H1 (cell line): ENCODE measurements at regions not wholly inside any gene's neighbourhood (a gene's known extent, or its start where the extent isn't known, plus 50 kb on each side); places are given as distances from the start of the nearest gene placed in this dataset.

Experiments used
- CTCF ChIA-PET: fragments of 300-600 bp; sonication (Branson Sonifier 250); formaldehyde crosslinking; loops from one replicate; lab custom pipeline; 2021; ENCODE audit not compliant: partially characterized antibody; lab: Charles Lee
- POLR2A ChIA-PET: fragments of 300-600 bp; sonication (Branson Sonifier 250); formaldehyde crosslinking; loops from one replicate; lab custom pipeline; 2021; ENCODE audit warnings: inconsistent platforms; ENCODE audit not compliant: partially characterized antibody; lab: Charles Lee
- DNase-seq, 2 experiments: peaks; one replicate each; pipeline versions ENCODE4 v3.0.0 to v3.0.0-alpha.2; 2010 to 2022; ENCODE audit warnings: low spot score in 2 of 2, low read depth in 1 of 2, mixed read lengths in 1 of 2
- FAIRE-seq: peaks from 2 replicates; lab custom pipeline; 2011; peaks lifted over from hg19 to GRCh38; lab: Jason Lieb, UNC
- H2AFZ ChIP-seq: 2 replicates; pipeline ENCODE4 v1.8.1; 2012; ENCODE audit warnings: low read length, inconsistent platforms
- H2AK5ac ChIP-seq: 2 replicates; pipeline ENCODE4 v1.6.1; 2013; ENCODE audit warnings: low read depth, low read length
- H2BK120ac ChIP-seq: replicated peaks from 2 replicates; pipeline ENCODE3; 2013; ENCODE audit warnings: low read depth, low read length, inconsistent platforms
- H2BK12ac ChIP-seq: 2 replicates; pipeline ENCODE4 v1.6.1; 2013; ENCODE audit warnings: low read depth, low read length
- H2BK15ac ChIP-seq: 2 replicates; pipeline ENCODE4 v1.6.1; 2013; ENCODE audit warnings: low read length
- H2BK20ac ChIP-seq: 2 replicates; pipeline ENCODE4 v1.6.1; 2013; ENCODE audit warnings: low read length
- H2BK5ac ChIP-seq: 2 replicates; pipeline ENCODE4 v1.6.1; 2013; ENCODE audit warnings: low read depth, low read length
- H3K14ac ChIP-seq: 2 replicates; pipeline ENCODE4 v1.6.1; 2013; ENCODE audit warnings: inconsistent platforms; ENCODE audit not compliant: insufficient read length
- H3K18ac ChIP-seq: 2 replicates; pipeline ENCODE4 v1.6.1; 2013; ENCODE audit warnings: low read length; ENCODE audit errors: extremely low read depth
- H3K23ac ChIP-seq: 2 replicates; pipeline ENCODE4 v1.6.1; 2013; ENCODE audit warnings: inconsistent platforms; ENCODE audit not compliant: insufficient read length
- H3K23me2 ChIP-seq: 2 replicates; pipeline ENCODE4 v1.6.1; 2013; ENCODE audit warnings: low read depth, low read length
- H3K27ac ChIP-seq: 2 replicates; pipeline ENCODE4 v1.6.1; 2011; ENCODE audit warnings: low read depth, low read length, inconsistent platforms
- H3K27me3 ChIP-seq, 4 experiments: replicated peaks in 1 of 4; 1 replicate in 1 of 4; 2 replicates in 3 of 4; pipeline versions ENCODE4 v1.6.1 to v1.8.1; 2011 to 2013; ENCODE audit warnings: low read length in 3 of 4, mild to moderate bottlenecking in 3 of 4, inconsistent platforms in 2 of 4, mixed read lengths in 2 of 4, moderate library complexity in 1 of 4; ENCODE audit not compliant: control insufficient read depth in 3 of 4, insufficient read depth in 3 of 4; ENCODE audit errors: extremely low read depth in 1 of 4
- H3K36me3 ChIP-seq, 4 experiments: 2 replicates each; pipeline versions ENCODE4 v1.6.1 to v1.8.1; 2011 to 2013; ENCODE audit warnings: mild to moderate bottlenecking in 4 of 4, low read length in 3 of 4, moderate library complexity in 2 of 4, control low read depth in 1 of 4, inconsistent platforms in 1 of 4; ENCODE audit not compliant: insufficient read depth in 4 of 4, control insufficient read depth in 2 of 4
- H3K4ac ChIP-seq: replicated peaks from 2 replicates; pipeline ENCODE3; 2013; ENCODE audit warnings: low read length, low read depth, mixed read lengths, inconsistent platforms; ENCODE audit not compliant: insufficient read length
- H3K4me1 ChIP-seq, 4 experiments: replicated peaks in 1 of 4; 1 replicate in 1 of 4; 2 replicates in 3 of 4; pipeline versions ENCODE4 v1.6.1 to v1.8.1; 2011 to 2013; ENCODE audit warnings: low read length in 3 of 4, inconsistent platforms in 2 of 4, mixed read lengths in 1 of 4; ENCODE audit not compliant: insufficient read depth in 4 of 4, control insufficient read depth in 3 of 4
- H3K4me2 ChIP-seq, 2 experiments: 2 replicates each; pipeline versions ENCODE4 v1.6.1 to v1.8.1; 2011 to 2013; ENCODE audit warnings: low read depth in 2 of 2, low read length in 2 of 2, control low read depth in 1 of 2, inconsistent platforms in 1 of 2, mild to moderate bottlenecking in 1 of 2; ENCODE audit not compliant: insufficient read depth in 1 of 2
- H3K4me3 ChIP-seq, 4 experiments: fragments of 200-600, 300-600 bp in 1 of 4; sonication (generic), shearing (Covaris generic), sonication (Bioruptor Twin) in 1 of 4; 2 replicates each; pipeline versions ENCODE4 v1.5.1 to v1.8.1; 2011 to 2016; ENCODE audit warnings: low read length in 4 of 4, low read depth in 3 of 4, control low read depth in 2 of 4, inconsistent platforms in 2 of 4, mild to moderate bottlenecking in 2 of 4, mixed read lengths in 1 of 4, moderate library complexity in 1 of 4; ENCODE audit not compliant: insufficient read depth in 2 of 4; ENCODE audit errors: extremely low read depth in 1 of 4
- H3K56ac ChIP-seq: replicated peaks from 2 replicates; pipeline ENCODE3; 2013; ENCODE audit warnings: low read depth, mild to moderate bottlenecking, mixed read lengths, low read length, inconsistent platforms; ENCODE audit not compliant: insufficient read length
- H3K79me1 ChIP-seq: 2 replicates; pipeline ENCODE4 v1.6.1; 2013; ENCODE audit warnings: low read depth, low read length, control low read depth
- H3K79me2 ChIP-seq, 2 experiments: 2 replicates each; pipeline versions ENCODE4 v1.6.1 to v1.8.1; 2012 to 2013; ENCODE audit warnings: low read length in 2 of 2, mild to moderate bottlenecking in 2 of 2, inconsistent platforms in 1 of 2; ENCODE audit not compliant: insufficient read depth in 2 of 2, control insufficient read depth in 1 of 2
- H3K9ac ChIP-seq, 4 experiments: replicated peaks in 1 of 4; 1 replicate in 1 of 4; 2 replicates in 3 of 4; pipeline versions ENCODE4 v1.6.1 to v1.8.1; 2011 to 2013; ENCODE audit warnings: low read depth in 3 of 4, low read length in 3 of 4, control low read depth in 2 of 4, mild to moderate bottlenecking in 2 of 4, moderate library complexity in 2 of 4, inconsistent platforms in 1 of 4; ENCODE audit errors: extremely low read depth in 1 of 4
- H3K9me3 ChIP-seq, 2 experiments: 2 replicates each; pipeline versions ENCODE4 v1.6.1 to v1.8.1; 2012 to 2013; ENCODE audit warnings: mild to moderate bottlenecking in 2 of 2, moderate library complexity in 2 of 2, control low read depth in 1 of 2, inconsistent platforms in 1 of 2, low read depth in 1 of 2, low read length in 1 of 2, mixed read lengths in 1 of 2; ENCODE audit not compliant: insufficient read depth in 2 of 2
- H4K20me1 ChIP-seq, 2 experiments: replicated peaks in 1 of 2; 2 replicates each; pipeline versions ENCODE3 to v1.8.1; 2011 to 2013; ENCODE audit warnings: inconsistent platforms in 2 of 2, low read length in 2 of 2, mild to moderate bottlenecking in 1 of 2; ENCODE audit not compliant: insufficient read depth in 2 of 2, control insufficient read depth in 1 of 2
- H4K5ac ChIP-seq: 2 replicates; pipeline ENCODE4 v1.6.1; 2013; ENCODE audit warnings: low read length, low read depth, mixed read lengths, inconsistent platforms; ENCODE audit not compliant: insufficient read length
- H4K8ac ChIP-seq: 2 replicates; pipeline ENCODE4 v1.8.0; 2013; ENCODE audit warnings: mild to moderate bottlenecking, moderate library complexity, low read length, inconsistent platforms; ENCODE audit not compliant: insufficient read depth; ENCODE audit errors: extremely low read depth
- H4K91ac ChIP-seq: replicated peaks from 2 replicates; pipeline ENCODE3; 2013; ENCODE audit warnings: low read length, mixed read lengths, inconsistent platforms; ENCODE audit not compliant: insufficient read length
- CBX5 ChIP-seq: fragments of 300-800, 300-1000 bp; sonication (generic); IDR thresholded peaks from 2 replicates; pipeline ENCODE4 v1.7.1; 2016; ENCODE audit warnings: antibody characterized with exemption, low read length, low read depth
- CEBPB ChIP-seq: IDR thresholded peaks from 2 replicates; pipeline ENCODE4 v1.6.1; 2012; ENCODE audit warnings: low read depth, low read length
- GTF2F1 ChIP-seq: IDR thresholded peaks from 2 replicates; pipeline ENCODE4 v1.6.1; 2012; ENCODE audit warnings: low read depth, low read length, improper control_type of control experiment, borderline replicate concordance
- HDAC6 ChIP-seq: IDR thresholded peaks from one replicate; pipeline ENCODE4 v1.7.1; 2012; ENCODE audit warnings: low read depth, mild to moderate bottlenecking, inconsistent platforms, low read length, moderate library complexity
- KDM5A ChIP-seq: fragments of 200-600 bp; IDR thresholded peaks from 2 replicates; pipeline ENCODE4 v1.7.1; 2012; ENCODE audit warnings: mild to moderate bottlenecking, low read length, inconsistent platforms, mixed read lengths
- SP2 ChIP-seq: IDR thresholded peaks from 2 replicates; pipeline ENCODE4 v1.6.1; 2012; ENCODE audit warnings: mild to moderate bottlenecking, low read length, inconsistent platforms
- SP4 ChIP-seq: IDR thresholded peaks from 2 replicates; pipeline ENCODE4 v1.6.1; 2012; ENCODE audit warnings: low read length, inconsistent platforms
- SUZ12 ChIP-seq: fragments of 200-600 bp; sonication (generic); IDR thresholded peaks from 2 replicates; pipeline ENCODE4 v1.6.1; 2012; ENCODE audit warnings: mild to moderate bottlenecking, inconsistent platforms, low read length, moderate library complexity, mixed read lengths
- TAF1 ChIP-seq: IDR thresholded peaks from 2 replicates; pipeline ENCODE4 v1.6.1; 2011; ENCODE audit warnings: mild to moderate bottlenecking, low read depth, low read length
- TBP ChIP-seq: IDR thresholded peaks from 2 replicates; pipeline ENCODE4 v1.6.1; 2011; ENCODE audit warnings: low read depth, low read length, improper control_type of control experiment
- YY1 ChIP-seq: IDR thresholded peaks from 2 replicates; pipeline ENCODE4 v1.6.1; 2011; ENCODE audit warnings: low read depth, mild to moderate bottlenecking, low read length
- WGBS, 2 experiments: shearing (Covaris generic) in 1 of 2; methylation state at CpG; one replicate each; pipeline versions ENCODE4 v1.1.6 to v1.1.7; 2013 to 2015; ENCODE audit warnings: low lambda C conversion rate in 2 of 2, mixed read lengths in 2 of 2, inconsistent platforms in 1 of 2, low coverage in 1 of 2, missing lambda C conversion rate in 1 of 2; ENCODE audit not compliant: insufficient replicate concordance in 2 of 2, insufficient coverage in 1 of 2, insufficient read length in 1 of 2; ENCODE audit errors: extremely low coverage in 1 of 2, missing lambda C conversion rate in 1 of 2; 5-methylcytosine and 5-hydroxymethylcytosine counted together

- Histone ChIP-seq H3K4ac (no peak overlapping the region), H3K9me3 (no peaks in the 10 kb centered on the region), H3K4me2 (no peak overlapping the region), H2AK5ac (no peak overlapping the region), H3K9ac (no peak overlapping the region), H2BK12ac (no peak overlapping the region), H3K27ac (no peak overlapping the region), H2BK5ac (no peak overlapping the region), H3K36me3 (no peaks in the 10 kb centered on the region), H3K56ac (no peak overlapping the region), H2AFZ (no peak overlapping the region), H3K79me1 (no peaks in the 10 kb centered on the region), H4K8ac (no peak overlapping the region), H3K27me3 (peaks cover 0 to 1% (median 0%) of the 10 kb centered on the region in 4 experiments; a peak in 2 of 7 replicates), H3K23me2 (no peaks in the 10 kb centered on the region), H3K79me2 (no peaks in the 10 kb centered on the region), H4K20me1 (no peaks in the 10 kb centered on the region), H4K91ac (no peak overlapping the region), H3K23ac (no peak overlapping the region), H2BK20ac (no peak overlapping the region), H4K5ac (no peak overlapping the region), H3K4me3 (no peak overlapping the region), H3K18ac (no peak overlapping the region), H2BK120ac (no peak overlapping the region), H2BK15ac (no peak overlapping the region), H3K14ac (no peak overlapping the region), H3K4me1 (no peaks in the 10 kb centered on the region)
- ChIA-PET POLR2A (no interaction called here), CTCF (no interaction called here)
- DNase-seq = no peak
- no peak for FAIRE-seq
- 83% methylated on average over 5 of the region's 5 CpGs; no CpG with 5 or more reads in 1 of the 2 experiments for WGBS, 2 experiments
- no peak for TF ChIP-seq SUZ12
- TF ChIP-seq HDAC6 = no peak
- no peak for TF ChIP-seq KDM5A
- no peak for TF ChIP-seq CBX5
- no peak for TF ChIP-seq SP2
- TF ChIP-seq CEBPB = no peak
- no peak for TF ChIP-seq SP4
- TF ChIP-seq YY1 = no peak
- no peak for TF ChIP-seq TAF1
- no peak for TF ChIP-seq GTF2F1
- no peak for TF ChIP-seq TBP
These were observed 404.8 kb downstream of the CDH2 start for GRCh38 chr18:27772081-27772480.
